Stimulated activated CD4-positive, alpha-beta T cell treated with anti-CD3 and anti-CD28 coated beads, Interleukin-4, amount 100 ng/mL, for 4 hours (primary cell): ENCODE measurements at regions not wholly inside any gene's neighbourhood (a gene's known extent, or its start where the extent isn't known, plus 50 kb on each side); places are given as distances from the start of the nearest gene placed in this dataset.

Experiments
- DNase-seq, 2 experiments: peaks; one replicate each; pipeline ENCODE4 v3.0.0-alpha.2; 2020

DNA sequence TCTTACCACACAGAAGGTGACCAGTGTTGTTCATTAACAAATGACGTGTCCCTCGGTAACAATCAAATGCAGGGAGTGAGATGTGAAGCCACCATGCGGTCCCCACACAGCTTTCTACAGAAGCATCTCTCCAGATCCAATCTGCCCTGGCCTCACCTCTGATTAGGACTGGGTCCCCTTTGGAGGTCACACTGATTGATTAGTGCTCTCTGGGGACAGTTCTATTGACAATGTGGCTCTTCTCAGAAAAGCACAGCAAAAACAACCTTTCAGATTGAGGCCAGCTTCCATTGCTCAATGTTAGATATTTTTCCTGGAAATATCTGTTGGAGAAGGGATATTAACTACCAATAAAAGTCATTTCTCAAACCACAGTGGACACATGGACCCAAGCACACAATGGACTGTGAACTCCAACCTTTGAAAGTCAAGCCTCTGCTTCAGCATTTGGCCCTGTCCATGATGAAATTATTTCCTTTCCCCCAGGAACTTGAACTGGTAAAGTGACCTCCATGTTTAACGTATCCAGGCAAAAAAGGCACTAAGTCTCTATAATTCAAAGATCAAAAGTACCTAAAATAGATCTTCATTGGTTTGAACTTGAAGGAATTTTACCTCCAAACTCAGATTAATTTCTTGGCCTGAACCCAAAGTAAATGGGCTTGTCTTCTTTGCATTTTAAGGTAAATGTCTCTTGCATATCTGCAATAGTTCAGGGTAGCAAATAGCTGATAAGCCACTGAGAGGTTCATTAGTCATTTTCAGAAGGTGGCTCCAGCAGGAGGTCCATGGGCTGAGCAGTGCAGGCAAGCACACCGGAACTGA is 118.5 kb downstream of the FOXA2 start:
- DNase-seq, result no peak

DNA sequence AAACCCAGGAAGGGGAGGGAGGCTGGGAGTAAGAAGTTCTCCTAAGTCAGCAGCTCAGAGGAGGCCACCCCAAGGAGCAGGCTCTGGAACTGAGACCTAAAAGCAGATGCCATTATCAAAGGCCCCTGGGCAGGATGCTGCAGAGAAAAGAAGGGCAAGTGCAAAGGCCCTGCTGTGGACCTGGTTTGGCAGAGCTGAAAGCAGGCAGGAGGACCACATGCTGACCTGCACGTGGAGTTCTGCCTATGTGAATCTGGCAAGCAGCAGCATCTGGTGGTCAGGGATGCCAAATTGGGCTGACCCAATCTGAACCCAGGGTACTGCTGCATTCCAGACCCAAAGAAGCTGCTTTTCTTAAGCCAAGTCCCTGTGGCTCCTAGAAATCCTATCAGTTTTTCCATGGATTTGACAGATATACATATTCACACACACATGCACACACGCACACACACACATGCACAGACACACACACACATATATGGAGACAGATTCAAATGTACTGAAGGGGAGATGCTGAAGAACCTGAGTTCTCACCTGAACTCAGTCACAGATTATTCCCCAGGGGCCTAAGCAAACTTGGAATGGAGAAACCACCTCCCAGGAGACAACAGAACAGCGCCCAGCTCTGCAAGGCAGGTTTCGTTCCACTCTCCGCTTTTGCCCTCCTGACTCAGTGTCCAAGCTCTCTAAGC is 119.9 kb downstream of the FOXA2 start:
- no peak for DNase-seq

DNA sequence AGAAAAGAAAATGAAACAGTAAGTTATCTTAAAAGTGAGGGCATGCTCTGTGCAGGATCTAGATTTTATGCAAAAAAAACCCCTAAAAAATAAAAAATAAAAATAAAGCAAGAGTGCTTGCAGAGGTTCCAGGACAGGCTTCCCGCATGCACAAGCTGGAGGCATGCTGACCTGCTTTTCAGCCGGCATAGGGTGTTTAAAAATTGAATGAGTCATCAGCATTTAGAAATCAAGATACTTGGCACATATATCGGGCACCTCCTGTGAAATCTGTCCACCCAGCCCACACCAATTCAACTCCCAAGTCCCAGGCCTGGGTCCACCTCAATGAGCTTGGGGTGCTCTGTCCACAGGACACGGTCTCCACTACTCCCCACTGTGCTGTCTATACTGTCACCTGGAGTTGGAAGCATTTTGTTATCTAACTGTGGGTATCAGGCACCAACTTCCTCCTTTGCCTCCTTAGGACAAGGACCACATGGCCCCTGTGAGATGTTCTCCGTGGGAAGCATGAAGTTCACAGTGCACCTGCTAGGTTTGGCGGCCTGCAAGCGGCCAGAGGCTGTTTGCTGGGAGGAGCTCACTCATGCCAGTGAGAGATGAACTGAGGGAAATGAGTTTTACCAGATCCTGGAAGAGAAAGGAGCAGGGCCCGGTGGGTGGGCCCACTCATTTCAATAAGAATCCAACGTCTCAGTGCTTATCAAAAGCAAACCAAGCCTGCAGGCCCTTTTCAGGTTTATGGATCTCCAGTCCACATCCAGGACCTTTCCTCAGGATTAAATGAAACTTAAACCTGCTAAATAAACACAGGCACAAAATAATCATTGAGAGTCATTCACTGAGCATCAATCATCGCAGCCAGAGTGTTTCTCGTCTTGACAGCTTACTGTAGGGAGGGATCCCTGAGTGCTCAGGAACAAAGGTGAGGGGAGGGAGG is 121.1 kb downstream of the FOXA2 start:
- DNase-seq, result no peak

DNA sequence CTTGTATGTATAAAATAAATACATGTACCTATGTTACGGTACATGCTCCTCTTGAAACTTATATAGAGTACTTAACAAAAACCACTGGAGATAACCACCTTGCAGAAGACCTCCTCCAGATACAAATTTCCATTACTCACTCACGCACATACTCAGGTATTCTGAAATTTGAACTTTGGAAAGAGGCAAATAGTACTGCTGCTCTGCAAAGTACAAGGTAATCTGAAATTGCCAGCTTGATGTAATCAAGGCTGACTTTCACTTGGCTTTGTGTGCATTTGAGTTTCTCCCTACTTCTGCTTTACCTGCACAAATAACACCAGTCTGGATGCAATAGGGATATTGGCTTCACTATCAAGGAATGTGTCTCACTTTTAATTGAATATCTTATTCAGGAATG is 123.6 kb downstream of the FOXA2 start:
- DNase-seq, result no peak

DNA sequence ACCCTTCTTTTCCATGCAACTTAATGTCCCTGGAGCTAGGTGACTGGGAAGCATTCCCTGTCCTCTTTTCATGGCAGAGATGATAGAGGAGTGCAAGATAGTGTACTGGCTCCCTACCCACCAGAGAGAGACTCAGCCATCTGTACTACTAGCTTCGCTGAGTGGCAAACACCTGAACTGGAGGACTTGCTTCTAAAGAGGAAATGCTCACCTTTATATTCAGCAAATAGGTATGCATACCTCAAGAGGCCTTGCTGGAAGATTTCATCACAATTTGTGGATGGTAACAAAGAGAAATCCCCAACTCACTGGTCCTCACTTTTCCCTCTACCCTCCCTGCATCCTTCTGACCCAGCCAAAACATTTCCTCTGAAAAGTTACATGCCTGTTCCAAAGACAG is 124.1 kb downstream of the FOXA2 start:
- DNase-seq, result no peak

DNA sequence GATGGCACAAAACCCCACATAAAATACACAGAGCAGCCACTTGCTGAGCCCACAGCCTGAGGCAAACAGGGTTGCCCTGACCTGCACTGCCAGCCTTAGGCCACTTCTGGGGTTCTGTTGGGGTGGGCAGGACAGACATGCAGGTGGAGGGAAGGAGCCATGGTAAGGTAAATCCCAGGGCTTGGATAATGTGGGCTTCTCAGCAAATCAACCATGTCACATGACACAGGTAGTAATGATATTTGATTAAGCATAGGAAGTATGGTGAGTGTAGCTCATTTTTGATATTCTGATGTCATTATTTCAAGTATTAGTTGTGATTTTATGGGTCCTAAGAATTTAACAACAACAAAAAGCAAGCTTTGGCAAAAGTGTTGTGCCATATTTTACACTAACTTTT is 124.6 kb downstream of the FOXA2 start:
- no peak for DNase-seq

DNA sequence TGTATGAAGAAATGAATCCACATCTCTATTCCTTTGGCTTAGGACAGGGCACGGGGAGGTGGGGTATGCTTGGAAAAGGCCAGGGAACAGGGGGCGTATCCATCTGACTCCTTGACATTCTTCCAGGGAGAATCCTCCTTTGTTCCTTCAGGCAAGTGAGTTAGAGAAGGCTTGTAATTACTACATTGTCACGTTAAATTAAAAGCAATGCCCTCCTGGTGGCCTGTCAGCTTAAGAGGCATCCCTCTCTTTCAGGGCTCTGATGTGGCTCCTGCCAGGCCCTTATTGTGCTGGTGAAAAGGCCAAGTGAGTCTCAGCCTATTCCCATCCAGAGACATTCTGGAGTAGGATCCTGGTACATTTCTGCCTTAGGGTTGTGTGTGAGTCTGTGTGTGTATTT is 128.3 kb downstream of the FOXA2 start:
- DNase-seq, result no peak

DNA sequence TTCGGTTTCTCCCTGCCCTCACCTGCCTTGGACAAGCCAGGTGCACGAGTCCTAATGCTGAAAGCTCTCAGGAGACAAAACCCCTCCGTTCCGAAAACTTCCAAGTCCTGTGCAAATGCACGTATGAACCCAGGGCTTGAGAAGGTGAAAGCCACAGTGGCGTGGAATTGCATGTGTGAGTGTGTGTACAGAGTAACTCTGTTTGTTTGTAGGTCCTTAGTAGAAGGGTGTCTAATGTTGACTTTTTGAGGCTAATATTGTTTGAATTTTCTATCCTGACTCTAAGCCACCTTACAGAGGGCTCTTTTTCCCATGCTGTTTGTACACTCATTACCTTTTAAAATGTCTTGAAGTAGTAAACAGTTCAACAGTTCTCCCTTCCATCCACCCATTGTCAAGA is 129.1 kb downstream of the FOXA2 start:
- DNase-seq, result no peak

DNA sequence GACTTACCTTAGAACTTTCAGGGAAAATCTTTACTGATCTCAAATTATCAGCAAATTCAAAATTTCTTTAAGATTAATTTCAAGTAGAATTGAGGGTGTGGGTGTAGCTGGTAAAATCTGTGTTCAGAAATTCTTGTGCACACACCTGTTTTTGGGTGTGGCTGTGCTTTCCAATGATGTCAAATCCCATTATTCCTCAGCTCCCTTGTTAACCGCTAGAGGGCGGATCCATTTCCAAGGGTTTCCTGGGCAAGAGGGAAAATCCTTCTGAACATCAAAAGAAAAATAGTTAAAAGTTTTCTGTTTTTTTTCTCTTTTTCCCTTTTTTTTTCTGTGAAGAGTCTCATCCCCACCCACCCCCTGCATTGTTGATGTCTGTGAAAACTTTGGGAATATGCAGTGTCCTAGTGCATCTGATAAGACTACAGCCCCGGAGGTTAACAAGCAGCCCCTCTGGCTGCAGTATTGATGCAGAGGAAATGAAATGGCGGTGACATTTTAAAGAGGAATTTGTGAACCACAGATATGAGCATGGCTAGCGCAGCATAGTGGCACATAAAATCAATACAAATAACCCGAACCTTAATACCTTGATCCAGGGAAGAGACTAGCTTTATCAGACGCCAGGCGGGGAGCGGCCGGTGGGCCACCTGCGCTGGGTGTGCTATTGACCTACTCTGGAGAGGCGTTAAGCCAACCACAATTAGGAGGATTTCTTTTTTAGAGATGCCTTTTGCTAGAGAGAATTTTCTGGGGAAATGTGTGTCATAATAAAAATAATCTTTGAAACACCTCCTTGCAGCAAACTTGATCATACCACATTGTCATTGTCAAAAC is 130.9 kb downstream of the FOXA2 start:
- no peak for DNase-seq

DNA sequence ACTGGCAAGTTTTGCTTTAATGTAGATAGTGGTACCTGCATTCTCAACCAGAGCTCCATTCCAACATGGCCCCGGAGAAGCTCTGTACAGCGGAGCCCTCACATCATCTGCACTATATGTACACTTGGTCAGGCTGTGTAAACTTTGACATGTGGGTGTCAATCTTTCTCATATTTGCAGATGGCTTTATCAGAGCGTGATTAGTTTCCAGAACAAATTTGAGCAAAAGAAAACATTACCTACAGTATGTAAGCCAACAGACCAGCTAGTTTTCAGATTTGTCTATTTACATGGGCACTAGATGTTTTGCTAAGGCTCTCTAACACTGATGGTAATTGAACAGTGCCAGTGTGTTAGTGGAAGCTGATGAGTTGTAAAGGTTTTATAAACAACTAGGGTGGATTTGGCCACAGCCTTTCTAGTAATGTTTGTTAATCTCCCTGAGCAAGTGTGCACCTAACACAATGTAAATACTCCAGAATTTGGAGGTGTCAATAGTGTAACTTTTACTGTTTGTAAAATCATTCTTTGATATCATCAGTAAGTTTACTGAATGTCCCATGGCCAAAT is 131.8 kb downstream of the FOXA2 start:
- no peak for DNase-seq

DNA sequence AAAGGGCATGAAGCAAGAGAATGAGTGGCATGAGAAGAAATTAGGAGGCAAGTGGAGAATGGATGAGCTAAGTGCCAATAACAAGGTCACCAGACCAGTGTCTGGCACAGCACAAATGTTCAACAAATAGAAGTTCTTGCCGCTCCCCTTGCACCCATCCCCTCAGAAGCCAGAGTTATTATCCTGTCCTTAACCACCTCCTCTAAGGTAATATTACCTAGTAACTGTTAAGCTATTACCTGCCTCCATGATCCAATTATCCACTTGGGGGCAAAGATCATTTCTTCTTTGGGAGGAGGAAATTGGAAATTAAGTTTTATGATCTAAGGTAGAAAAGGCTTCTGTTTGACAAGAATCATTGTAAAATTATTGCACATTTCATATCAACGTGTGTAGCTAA is 133.8 kb downstream of the FOXA2 start:
- no peak for DNase-seq

DNA sequence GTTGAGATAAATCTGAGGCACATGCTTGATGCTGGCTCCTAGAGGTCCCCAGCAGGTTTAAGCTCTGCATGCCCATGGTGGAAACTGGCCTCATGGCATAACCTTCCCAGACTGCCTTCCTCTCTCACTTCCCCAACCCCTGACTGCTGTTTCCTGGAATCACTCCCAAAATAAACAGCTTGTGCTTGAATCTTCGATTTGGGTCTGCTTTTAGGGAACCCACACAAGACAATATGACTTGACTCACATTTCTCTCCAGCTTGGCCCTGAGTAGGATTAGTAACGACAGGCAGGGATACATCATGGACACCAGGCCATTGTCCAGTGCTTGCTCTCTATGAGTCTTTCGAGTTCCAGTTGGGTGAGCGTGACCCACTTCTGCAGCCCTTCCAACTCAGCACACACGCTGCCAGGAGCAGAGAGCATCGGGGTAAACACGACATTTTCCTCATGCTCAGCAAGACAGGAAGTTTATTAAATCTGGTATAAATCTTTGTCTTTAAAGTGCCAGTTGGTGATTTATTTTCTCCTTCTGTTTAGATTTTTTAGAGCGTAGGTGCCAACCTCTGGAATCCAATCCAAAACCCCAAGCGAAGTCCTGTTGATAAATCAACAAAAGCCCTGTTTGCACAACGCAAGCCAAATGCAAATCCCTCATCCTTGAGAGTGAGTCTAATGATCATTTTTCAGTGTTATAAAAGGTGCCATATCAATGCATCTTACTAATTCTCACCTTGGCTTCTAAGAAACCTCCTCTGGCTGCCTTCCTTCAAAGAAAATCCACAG is 135.0 kb downstream of the FOXA2 start:
- no peak for DNase-seq

DNA sequence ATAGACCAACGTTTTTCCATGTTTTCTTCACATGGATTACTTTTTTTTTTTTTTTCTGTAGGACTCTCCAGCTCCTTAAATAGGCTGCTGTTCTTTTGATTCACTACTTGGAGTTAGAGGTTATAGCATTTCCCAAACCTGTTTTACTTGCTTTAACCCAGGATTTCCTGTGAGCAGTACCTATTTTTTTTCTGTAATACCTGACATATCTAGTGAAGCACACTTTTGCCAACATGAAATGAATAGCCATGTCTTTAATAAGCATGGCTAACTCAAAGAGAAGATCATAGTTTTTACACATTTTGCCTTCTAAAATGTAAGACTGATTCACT is 137.0 kb downstream of the FOXA2 start:
- no peak for DNase-seq

DNA sequence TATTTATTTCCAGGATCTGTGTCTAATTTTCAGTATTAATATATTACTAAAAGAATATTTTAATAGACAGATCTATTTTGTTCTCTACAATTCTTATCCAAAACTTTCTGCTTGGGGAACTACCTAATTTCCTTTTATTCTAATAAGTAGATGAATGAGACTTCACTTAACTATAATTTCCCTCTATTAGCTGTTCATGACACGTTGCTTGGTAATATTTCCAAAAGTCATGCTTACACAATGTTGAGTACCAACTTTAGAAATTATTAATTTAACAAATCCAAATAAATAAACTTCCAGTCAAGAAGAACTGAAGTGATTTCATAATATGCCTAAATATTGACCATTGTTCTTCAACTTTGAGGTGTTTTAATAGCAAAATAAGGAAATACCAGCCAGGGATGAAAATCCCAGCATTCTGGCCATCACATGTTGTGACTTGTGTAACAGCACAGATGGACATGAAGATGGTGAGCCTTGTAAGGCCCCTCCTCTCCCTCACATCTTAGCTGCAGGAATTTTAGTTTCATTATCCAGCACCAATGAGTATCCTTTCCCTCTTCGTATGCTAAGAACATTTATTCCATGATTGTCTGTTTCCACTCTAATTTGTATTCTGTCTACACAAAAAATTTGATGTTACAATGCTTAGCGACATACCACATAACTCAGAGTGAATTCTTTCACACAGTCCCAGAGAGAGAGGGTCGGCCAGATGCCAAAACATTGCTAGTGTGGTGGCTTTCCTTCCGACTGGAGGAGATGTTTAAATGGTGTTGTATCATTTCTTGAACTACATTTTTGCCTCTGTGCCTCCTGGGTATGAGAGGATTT is 137.5 kb downstream of the FOXA2 start:
- DNase-seq, result no peak

DNA sequence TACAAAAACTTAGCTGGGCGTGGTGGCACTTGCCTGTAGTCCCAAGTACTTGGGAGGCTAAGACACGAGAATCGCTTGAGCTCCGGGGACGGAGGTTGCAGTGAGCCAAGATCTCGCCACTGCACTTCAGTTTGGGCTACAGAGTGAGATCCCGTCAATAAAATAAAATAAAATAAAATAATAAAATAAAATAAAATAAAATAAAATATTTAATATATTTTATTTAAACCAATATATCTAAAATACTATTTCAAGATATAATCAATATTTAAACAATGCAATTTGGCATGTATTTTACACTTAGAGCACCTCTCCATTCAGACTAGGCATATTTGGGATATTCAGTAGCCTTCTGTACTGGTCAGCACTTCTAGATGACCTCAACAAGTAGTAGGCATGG is 142.1 kb downstream of the FOXA2 start:
- DNase-seq, result no peak

DNA sequence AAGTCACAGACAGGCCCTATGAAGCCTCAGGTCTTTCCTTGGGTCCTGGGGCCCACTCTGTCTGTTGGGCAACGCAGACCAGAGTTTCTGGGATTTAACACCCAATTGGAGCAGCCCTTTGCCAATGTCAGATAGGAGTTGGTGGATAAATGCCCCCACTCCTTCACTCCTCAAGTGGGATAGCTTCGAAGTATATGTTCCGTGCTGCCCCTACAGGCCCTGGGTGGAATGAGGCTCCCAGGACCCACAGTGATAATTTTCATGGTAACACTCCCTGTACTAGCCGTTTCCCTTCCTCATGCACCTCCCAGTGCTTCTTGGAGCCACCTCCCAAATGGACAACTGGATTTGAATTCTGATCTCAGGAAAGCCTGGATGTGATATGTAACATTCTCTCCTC is 145.4 kb downstream of the FOXA2 start:
- no peak for DNase-seq

DNA sequence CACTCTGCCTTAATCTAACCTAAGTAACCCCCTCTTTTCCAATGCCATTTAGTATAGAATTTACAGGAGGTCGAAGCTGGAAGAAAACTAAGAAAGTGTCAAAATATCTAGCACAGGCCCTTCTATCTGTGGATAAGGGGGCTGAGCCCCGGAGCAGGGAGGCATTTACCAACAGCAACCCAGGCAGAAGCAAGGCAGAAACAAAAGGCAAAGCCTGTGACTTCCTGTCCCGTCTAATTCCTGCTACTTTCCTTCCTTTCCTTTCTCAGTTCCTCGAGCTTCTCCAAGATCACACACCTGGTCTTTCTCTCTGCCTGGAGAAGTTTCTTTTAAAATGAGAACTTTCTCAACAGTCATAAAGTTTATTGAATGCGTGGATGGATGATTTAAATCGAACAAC is 146.0 kb downstream of the FOXA2 start:
- DNase-seq, result no peak

DNA sequence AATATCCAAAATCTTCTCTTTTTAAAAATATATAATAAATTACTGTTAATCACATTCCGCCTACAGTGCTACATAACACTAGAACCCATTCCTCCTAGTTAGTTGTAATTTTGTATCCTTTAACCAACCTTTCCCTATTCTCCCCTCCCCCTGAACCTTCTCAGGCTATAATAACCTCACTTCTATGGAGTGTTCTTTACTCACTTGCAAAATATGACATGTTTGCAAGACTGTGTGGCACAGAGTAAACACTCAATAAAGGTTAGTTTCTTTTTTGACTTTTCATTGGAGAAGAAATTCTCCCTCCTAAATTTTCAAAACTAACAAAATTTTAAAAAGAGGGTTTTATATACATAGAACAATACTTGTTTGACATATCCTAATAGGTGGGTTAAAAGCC is 147.0 kb downstream of the FOXA2 start:
- DNase-seq, result no peak

DNA sequence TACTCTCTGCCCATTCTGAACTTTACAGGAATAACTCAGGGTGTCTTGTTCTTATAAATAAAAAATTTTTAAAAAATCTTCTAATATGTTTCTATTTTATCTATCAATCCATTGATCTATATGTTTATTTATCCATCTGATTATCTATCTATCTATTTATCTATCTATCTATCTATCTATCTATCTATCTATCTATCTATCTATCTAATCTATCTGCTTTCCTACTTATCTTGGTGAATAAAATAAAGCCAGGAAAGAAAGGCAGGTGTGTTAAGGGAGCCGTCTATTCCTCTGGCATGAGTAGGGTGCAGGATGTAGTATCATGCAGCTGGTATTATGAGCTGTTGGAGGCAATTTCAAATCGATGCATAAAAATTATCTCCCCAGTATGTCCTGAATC is 153.0 kb downstream of the FOXA2 start:
- DNase-seq, result no peak

DNA sequence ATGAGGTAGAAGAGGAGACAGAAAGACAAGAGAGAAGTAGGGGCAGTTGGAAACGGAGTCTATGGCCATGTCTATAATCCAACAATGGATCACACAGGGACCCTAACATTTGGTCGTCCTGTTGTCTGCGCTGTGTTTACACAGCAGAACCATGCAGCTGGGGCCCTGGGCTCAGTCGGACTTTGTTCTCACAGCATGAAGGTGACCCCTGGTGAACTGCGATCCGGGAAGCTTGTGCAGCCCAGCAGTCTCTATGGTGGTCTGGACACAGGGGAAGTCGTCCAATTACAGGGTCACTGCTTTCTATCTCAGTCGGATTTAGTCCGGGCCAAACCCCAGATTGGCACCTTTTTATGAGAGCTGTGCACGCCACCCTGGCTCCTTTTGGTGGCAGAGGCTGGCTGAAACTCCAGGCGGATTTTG is 153.6 kb downstream of the FOXA2 start:
- no peak for DNase-seq
